Heart left ventricle (tissue), 13 donors: ENCODE measurements at regions not wholly inside any gene's neighbourhood (a gene's known extent, or its start where the extent isn't known, plus 50 kb on each side); places are given as distances from the start of the nearest gene placed in this dataset.

ENCODE experiments used
- POLR2A ChIP-seq, 2 donors: fragments of 450-650 bp; IDR thresholded peaks; one replicate each; pipeline ENCODE4 v1.6.1; 2017; ENCODE audit warnings: antibody characterized with exemption in 2 of 2, mild to moderate bottlenecking in 2 of 2, moderate library complexity in 2 of 2
- TF ChIP-seq, protein P1 (sequence below), 12 donors: fragments of 200-600 bp; sonication (generic) in 4 of 12; IDR thresholded peaks; one replicate each; pipeline versions ENCODE4 v1.5.0 to v1.8.0; 2018 to 2022; ENCODE audit warnings: antibody characterized with exemption in 12 of 12, mild to moderate bottlenecking in 5 of 12
- donor health status: ischemic (EF 13 %, LVEDD 7.1; RV severe dilation, severe dysfunction).
- donor health status: DM: no; HTN: yes; CAD: no.
- donor health status: DM: no; HTN: no; CAD: no.
- donor health status: ischemic (EF 25% LVEDD 6.9; RV normal size, moderate dysfunction).
- donor health status: ischemic (EF 25% LVEDD 5.7; RV mildly dilated, moderate dysfunction).
- donor health status: ischemic (EF 35%, LVEDD 5.7; RV mildly dilated, moderate dysfunction).
- donor health status: nonischemic (EF 11% LVEDD 7.7; RV severe dilation, severe dysfunction).
- donor health status: DM: yes; HTN: yes; CAD: no.
- donor health status: PGD.
- donor health status: ischemic (EF 29% LVEDD 5.4; RV normal size, mild dysfunction).
- donor health status: nonischemic (EF 23%, LVEDD 6.1; RV moderate dilation, normal function).

DNA sequence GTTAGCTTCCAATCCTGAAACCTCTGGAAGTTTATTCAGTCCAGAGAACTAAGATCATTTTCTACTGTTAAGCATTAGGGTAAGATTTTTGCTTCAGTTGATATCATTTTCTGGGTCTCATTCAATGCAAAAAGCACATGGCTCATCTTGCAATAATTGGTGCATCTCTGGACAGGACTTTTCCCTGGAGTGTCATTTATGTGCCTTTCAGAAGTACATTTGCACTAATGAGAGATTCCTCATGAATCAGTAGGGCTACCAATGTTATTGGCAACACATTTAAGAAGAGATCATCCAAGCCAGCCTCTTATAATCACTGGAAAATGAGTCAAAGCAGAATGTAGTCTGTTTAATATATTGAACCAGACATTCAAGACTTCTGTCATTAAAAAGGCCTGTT is 224.2 kb upstream of the CHRNA7 start:
- TF ChIP-seq, protein P1, sequence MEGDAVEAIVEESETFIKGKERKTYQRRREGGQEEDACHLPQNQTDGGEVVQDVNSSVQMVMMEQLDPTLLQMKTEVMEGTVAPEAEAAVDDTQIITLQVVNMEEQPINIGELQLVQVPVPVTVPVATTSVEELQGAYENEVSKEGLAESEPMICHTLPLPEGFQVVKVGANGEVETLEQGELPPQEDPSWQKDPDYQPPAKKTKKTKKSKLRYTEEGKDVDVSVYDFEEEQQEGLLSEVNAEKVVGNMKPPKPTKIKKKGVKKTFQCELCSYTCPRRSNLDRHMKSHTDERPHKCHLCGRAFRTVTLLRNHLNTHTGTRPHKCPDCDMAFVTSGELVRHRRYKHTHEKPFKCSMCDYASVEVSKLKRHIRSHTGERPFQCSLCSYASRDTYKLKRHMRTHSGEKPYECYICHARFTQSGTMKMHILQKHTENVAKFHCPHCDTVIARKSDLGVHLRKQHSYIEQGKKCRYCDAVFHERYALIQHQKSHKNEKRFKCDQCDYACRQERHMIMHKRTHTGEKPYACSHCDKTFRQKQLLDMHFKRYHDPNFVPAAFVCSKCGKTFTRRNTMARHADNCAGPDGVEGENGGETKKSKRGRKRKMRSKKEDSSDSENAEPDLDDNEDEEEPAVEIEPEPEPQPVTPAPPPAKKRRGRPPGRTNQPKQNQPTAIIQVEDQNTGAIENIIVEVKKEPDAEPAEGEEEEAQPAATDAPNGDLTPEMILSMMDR (IDR thresholded peaks at IDR 0.05) = no peak
- no peak for TF ChIP-seq POLR2A (IDR thresholded peaks at IDR 0.05)
